ENCODE measurements at regions not wholly inside any gene's neighbourhood (a gene's known extent, or its start where the extent isn't known, plus 50 kb on each side); places are given as distances from the start of the nearest gene placed in this dataset.

DNA sequence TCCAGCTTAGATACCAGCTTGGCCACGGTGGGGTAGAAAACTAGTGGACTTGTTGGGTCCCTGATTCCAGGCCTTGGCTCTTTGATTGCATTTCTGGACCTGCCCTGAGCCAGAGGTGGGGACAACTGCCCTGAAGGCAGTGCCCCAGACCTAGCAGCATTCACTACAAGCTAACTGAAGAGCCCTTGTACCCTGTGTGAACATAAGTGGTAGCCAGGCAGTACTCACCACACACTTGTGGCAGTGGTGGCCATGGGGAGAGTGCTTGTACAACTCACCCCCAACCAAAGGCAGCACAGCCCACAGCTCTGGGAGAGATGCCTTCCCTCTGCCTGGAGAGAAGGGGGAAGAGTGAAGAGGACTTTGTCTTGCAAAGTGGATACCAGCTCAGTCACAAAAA lies 177.3 kb upstream of the NAALADL2 start:
- TF ChIP-seq ZNF362 (tag by site-specific recombination; IDR thresholded peaks at IDR 0.05) (no peak), ZNF350 (tag by site-specific recombination; IDR thresholded peaks at IDR 0.05) (no peak), ZNF335 (tag by site-specific recombination; conservative IDR thresholded peaks at IDR 0.05) (no peak), SCRT1 (tag by site-specific recombination; IDR thresholded peaks at IDR 0.05; ENCODE audit: borderline replicate concordance) (no peak), PRDM10 (tag by site-specific recombination; IDR thresholded peaks at IDR 0.05) (no peak)
- TF ChIP-seq, protein P1, sequence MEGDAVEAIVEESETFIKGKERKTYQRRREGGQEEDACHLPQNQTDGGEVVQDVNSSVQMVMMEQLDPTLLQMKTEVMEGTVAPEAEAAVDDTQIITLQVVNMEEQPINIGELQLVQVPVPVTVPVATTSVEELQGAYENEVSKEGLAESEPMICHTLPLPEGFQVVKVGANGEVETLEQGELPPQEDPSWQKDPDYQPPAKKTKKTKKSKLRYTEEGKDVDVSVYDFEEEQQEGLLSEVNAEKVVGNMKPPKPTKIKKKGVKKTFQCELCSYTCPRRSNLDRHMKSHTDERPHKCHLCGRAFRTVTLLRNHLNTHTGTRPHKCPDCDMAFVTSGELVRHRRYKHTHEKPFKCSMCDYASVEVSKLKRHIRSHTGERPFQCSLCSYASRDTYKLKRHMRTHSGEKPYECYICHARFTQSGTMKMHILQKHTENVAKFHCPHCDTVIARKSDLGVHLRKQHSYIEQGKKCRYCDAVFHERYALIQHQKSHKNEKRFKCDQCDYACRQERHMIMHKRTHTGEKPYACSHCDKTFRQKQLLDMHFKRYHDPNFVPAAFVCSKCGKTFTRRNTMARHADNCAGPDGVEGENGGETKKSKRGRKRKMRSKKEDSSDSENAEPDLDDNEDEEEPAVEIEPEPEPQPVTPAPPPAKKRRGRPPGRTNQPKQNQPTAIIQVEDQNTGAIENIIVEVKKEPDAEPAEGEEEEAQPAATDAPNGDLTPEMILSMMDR (tag by site-specific recombination; IDR thresholded peaks at IDR 0.05): no peak
- TF ChIP-seq, protein P2, sequence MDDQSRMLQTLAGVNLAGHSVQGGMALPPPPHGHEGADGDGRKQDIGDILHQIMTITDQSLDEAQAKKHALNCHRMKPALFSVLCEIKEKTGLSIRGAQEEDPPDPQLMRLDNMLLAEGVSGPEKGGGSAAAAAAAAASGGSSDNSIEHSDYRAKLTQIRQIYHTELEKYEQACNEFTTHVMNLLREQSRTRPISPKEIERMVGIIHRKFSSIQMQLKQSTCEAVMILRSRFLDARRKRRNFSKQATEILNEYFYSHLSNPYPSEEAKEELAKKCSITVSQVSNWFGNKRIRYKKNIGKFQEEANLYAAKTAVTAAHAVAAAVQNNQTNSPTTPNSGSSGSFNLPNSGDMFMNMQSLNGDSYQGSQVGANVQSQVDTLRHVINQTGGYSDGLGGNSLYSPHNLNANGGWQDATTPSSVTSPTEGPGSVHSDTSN (CRISPR knock-in tag; IDR thresholded peaks at IDR 0.05): no peak

Data from HEK293 (cell line).